Fibroblast of skin of abdomen (primary cell): ENCODE measurements at regions not wholly inside any gene's neighbourhood (a gene's known extent, or its start where the extent isn't known, plus 50 kb on each side); places are given as distances from the start of the nearest gene placed in this dataset.
"Not testable (repeated sequence)": the region's sequence is repeated elsewhere in the genome, so short reads cannot be mapped to it uniquely, and the experiment has no call there.

ENCODE experiments used
- DNase-seq: peaks from one replicate; pipeline ENCODE4 v3.0.0-alpha.2; 2013

GRCh38 chrX:9390121-9390520, 74.7 kb upstream of the TBL1X start:
- DNase-seq = peak; percentile 32

GRCh38 chrX:9390693-9391368, 74.0 kb upstream of the TBL1X start:
- no peak for DNase-seq

GRCh38 chrX:9392445-9392844, 72.4 kb upstream of the TBL1X start:
- no peak for DNase-seq

- DNase-seq = no peak
These were observed 71.3 kb upstream of the TBL1X start for GRCh38 chrX:9393571-9393970.

GRCh38 chrX:9394212-9394611, 70.6 kb upstream of the TBL1X start:
- no peak for DNase-seq

- no peak for DNase-seq
These were observed 67.9 kb upstream of the TBL1X start for GRCh38 chrX:9396930-9397329.

- DNase-seq = no peak
These were observed 63.8 kb upstream of the TBL1X start for GRCh38 chrX:9401051-9401450.

GRCh38 chrX:9403374-9403773, 61.5 kb upstream of the TBL1X start:
- DNase-seq = no peak

GRCh38 chrX:9405635-9406034, 59.2 kb upstream of the TBL1X start:
- not testable (repeated sequence) for DNase-seq

GRCh38 chrX:9410889-9411288, 54.0 kb upstream of the TBL1X start:
- not testable (repeated sequence) for DNase-seq

- DNase-seq = not testable (repeated sequence)
These were observed 53.2 kb upstream of the TBL1X start for GRCh38 chrX:9411682-9412081.

GRCh38 chrX:9414416-9414815, 50.4 kb upstream of the TBL1X start:
- DNase-seq = peak; percentile 23
